ENCODE measurements at regions not wholly inside any gene's neighbourhood (a gene's known extent, or its start where the extent isn't known, plus 50 kb on each side); places are given as distances from the start of the nearest gene placed in this dataset.

GRCh38 chr9:81183761-81184160, 505.6 kb downstream of the TLE1 start:
- TF ChIP-seq POLR2AphosphoS5 (IDR thresholded peaks at IDR 0.05; ENCODE audit: insufficient read depth, low read depth, low read length) (no peak), CTCF (IDR thresholded peaks at IDR 0.05; ENCODE audit: extremely low read depth in 1 of 2, insufficient read depth in 1 of 2, low read depth in 1 of 2, low read length in 2 of 2) (no peak), EZH2 (IDR thresholded peaks at IDR 0.05; ENCODE audit: borderline replicate concordance, low read depth, low read length, severe bottlenecking) (no peak), POLR2A (IDR thresholded peaks at IDR 0.05; ENCODE audit: low read depth, low read length) (no peak), MYC (IDR thresholded peaks at IDR 0.05; ENCODE audit: low read depth, low read length) (no peak), FOS (IDR thresholded peaks at IDR 0.05; ENCODE audit: borderline replicate concordance, insufficient read depth, low read length) (no peak), MAX (IDR thresholded peaks at IDR 0.05; ENCODE audit: insufficient read depth, insufficient read length) (no peak)
